Upper lobe of left lung (tissue), 6 donors: ENCODE measurements at regions not wholly inside any gene's neighbourhood (a gene's known extent, or its start where the extent isn't known, plus 50 kb on each side); places are given as distances from the start of the nearest gene placed in this dataset.

Experiments
- ATAC-seq, 2 donors: fragments of 200-7000 bp; cut with Tn5 transposase; one replicate each; pipeline ENCODE4 v1.9.1; 2022; ENCODE audit warnings: mild to moderate bottlenecking in 2 of 2, moderate library complexity in 2 of 2; ENCODE audit not compliant: low FRiP score in 2 of 2
- DNase-seq, 2 donors: peaks; one replicate each; pipeline ENCODE4 v3.0.0-alpha.2; 2019 to 2020
- H3K27ac ChIP-seq, 4 donors: fragments of 200-600 bp; sonication (generic); one replicate each; pipeline ENCODE4 v1.5.1; 2016 to 2019
- H3K27me3 ChIP-seq, 4 donors: fragments of 200-600 bp; sonication (generic); one replicate each; pipeline ENCODE4 v1.5.1; 2017 to 2019
- H3K36me3 ChIP-seq, 4 donors: fragments of 200-600 bp; sonication (generic); one replicate each; pipeline ENCODE4 v1.5.1; 2016 to 2019
- H3K4me1 ChIP-seq, 4 donors: fragments of 200-600 bp; sonication (generic); one replicate each; pipeline ENCODE4 v1.5.1; 2018 to 2019
- H3K4me3 ChIP-seq, 4 donors: fragments of 200-600 bp; sonication (generic); one replicate each; pipeline ENCODE4 v1.5.1; 2017 to 2019; ENCODE audit warnings: mild to moderate bottlenecking in 2 of 4, moderate library complexity in 1 of 4
- H3K9me3 ChIP-seq, 4 donors: fragments of 200-600 bp; sonication (generic); one replicate each; pipeline ENCODE4 v1.5.1; 2018 to 2019
- CTCF ChIP-seq, 6 experiments: fragments of 450-650 bp in 4 of 6; fragments of 200-600 bp in 2 of 6; sonication (generic) in 2 of 6; IDR thresholded peaks; one replicate each; pipeline ENCODE4 v1.5.1; 2016 to 2019; ENCODE audit warnings: antibody characterized with exemption in 6 of 6
- EP300 ChIP-seq, 4 donors: sonication (generic); formaldehyde crosslinking; IDR thresholded peaks; one replicate each; pipeline ENCODE4 v1.5.1; 2017; ENCODE audit warnings: antibody characterized with exemption in 4 of 4, control low read depth in 2 of 4
- POLR2A ChIP-seq, 4 donors: fragments of 450-650 bp; IDR thresholded peaks; one replicate each; pipeline ENCODE4 v1.5.1; 2016 to 2017; ENCODE audit warnings: antibody characterized with exemption in 4 of 4, mild to moderate bottlenecking in 2 of 4
- POLR2AphosphoS5 ChIP-seq, 2 donors: sonication (generic); formaldehyde crosslinking; IDR thresholded peaks; one replicate each; pipeline ENCODE4 v1.5.1; 2017; ENCODE audit warnings: antibody characterized with exemption in 2 of 2
- WGBS, 2 donors: methylation state at CpG; one replicate each; pipeline ENCODE4 v1.1.5; 2017 to 2018; 5-methylcytosine and 5-hydroxymethylcytosine counted together
- donor health status: DM: no; HTN: no; CAD: no; lungs with moderate emphysema.
- donor health status: DM: no; HTN: yes; CAD: no; lungs with severe emphysema.

GRCh38 chr15:96125721-96126415, 204.6 kb upstream of the NR2F2 start:
- ATAC-seq (no peak), DNase-seq (no peak)
- WGBS, 2 donors, result 92 to 93% methylated on average over 5 of the region's 5 CpGs
- Histone ChIP-seq H3K9me3 (no peaks in the 10 kb centered on the region), H3K27ac (no peak overlapping the region), H3K27me3 (no peaks in the 10 kb centered on the region), H3K4me3 (no peak overlapping the region), H3K4me1 (no peaks in the 10 kb centered on the region), H3K36me3 (no peaks in the 10 kb centered on the region)
- no peak for TF ChIP-seq POLR2AphosphoS5 (IDR thresholded peaks at IDR 0.05)
- TF ChIP-seq CTCF (IDR thresholded peaks at IDR 0.05), result no peak
- TF ChIP-seq POLR2A (IDR thresholded peaks at IDR 0.05), result no peak
- TF ChIP-seq EP300 (IDR thresholded peaks at IDR 0.05), result no peak

- Histone ChIP-seq H3K27ac (no peak overlapping the region), H3K27me3 (no peaks in the 10 kb centered on the region), H3K4me1 (no peaks in the 10 kb centered on the region), H3K36me3 (no peaks in the 10 kb centered on the region), H3K9me3 (no peaks in the 10 kb centered on the region), H3K4me3 (no peak overlapping the region)
- DNase-seq (peak in 1 of 2 donors; percentile 17), ATAC-seq (no peak)
- TF ChIP-seq POLR2AphosphoS5 (IDR thresholded peaks at IDR 0.05) (no peak), POLR2A (IDR thresholded peaks at IDR 0.05) (no peak), EP300 (IDR thresholded peaks at IDR 0.05) (no peak), CTCF (IDR thresholded peaks at IDR 0.05) (no peak)
- 98 to 99% methylated on average over 5 of the region's 5 CpGs for WGBS, 2 donors
Measured at GRCh38 chr15:96126859-96127258, 203.6 kb upstream of the NR2F2 start.

GRCh38 chr15:96130734-96131133, 199.8 kb upstream of the NR2F2 start:
- 3 to 8% methylated on average over 1 of the region's 1 CpG for WGBS, 2 donors

GRCh38 chr15:96132126-96132525, 198.4 kb upstream of the NR2F2 start:
- no peaks in the 10 kb centered on the region for H3K4me1 ChIP-seq

More at GRCh38 chr15:96130734-96131133, 199.8 kb upstream of the NR2F2 start:
- ATAC-seq (no peak), DNase-seq (no peak)
- Histone ChIP-seq H3K27ac (no peak overlapping the region), H3K9me3 (no peaks in the 10 kb centered on the region), H3K27me3 (no peaks in the 10 kb centered on the region), H3K4me1 (no peaks in the 10 kb centered on the region), H3K36me3 (no peaks in the 10 kb centered on the region), H3K4me3 (no peak overlapping the region)
- TF ChIP-seq POLR2AphosphoS5 (IDR thresholded peaks at IDR 0.05) (no peak), CTCF (IDR thresholded peaks at IDR 0.05) (no peak), POLR2A (IDR thresholded peaks at IDR 0.05) (no peak), EP300 (IDR thresholded peaks at IDR 0.05) (no peak)

More at GRCh38 chr15:96132126-96132525, 198.4 kb upstream of the NR2F2 start:
- no peak for ATAC-seq
- H3K27me3 ChIP-seq, result no peaks in the 10 kb centered on the region
- H3K27ac ChIP-seq, result no peak overlapping the region
- TF ChIP-seq POLR2A (IDR thresholded peaks at IDR 0.05) (no peak), POLR2AphosphoS5 (IDR thresholded peaks at IDR 0.05) (no peak), EP300 (IDR thresholded peaks at IDR 0.05) (no peak), CTCF (IDR thresholded peaks at IDR 0.05) (no peak)
- H3K4me3 ChIP-seq, result no peak overlapping the region
- DNase-seq, result no peak
- 45 to 96% methylated on average over 1 of the region's 1 CpG for WGBS, 2 donors
- H3K9me3 ChIP-seq, result no peaks in the 10 kb centered on the region
- H3K36me3 ChIP-seq, result no peaks in the 10 kb centered on the region
